ENCODE measurements at regions not wholly inside any gene's neighbourhood (a gene's known extent, or its start where the extent isn't known, plus 50 kb on each side); places are given as distances from the start of the nearest gene placed in this dataset. TPM values are rescaled to one million over a fixed set of nuclear protein-coding genes. Genes with fewer than 3 reads are reported as not detected.

- DNase-seq (ENCODE audit: low read depth), result no peak
These were observed 76.0 kb upstream of the ZBTB40 start for GRCh38 chr1:22375601-22376000.

GRCh38 chr1:22376001-22376400 lies 75.7 kb upstream of the ZBTB40 start:
- no peak for DNase-seq (ENCODE audit: low read depth)

GRCh38 chr1:22376546-22376945 lies 75.1 kb upstream of the ZBTB40 start:
- no peak for DNase-seq (ENCODE audit: low read depth)

GRCh38 chr1:22376976-22377375 lies 74.7 kb upstream of the ZBTB40 start:
- no peak for DNase-seq (ENCODE audit: low read depth)

- no peak for DNase-seq (ENCODE audit: low read depth)
These were observed 72.1 kb upstream of the ZBTB40 start for GRCh38 chr1:22379566-22379965.

GRCh38 chr1:22380024-22380785 lies 71.4 kb upstream of the ZBTB40 start:
- DNase-seq (ENCODE audit: low read depth), result peak; percentile 56

GRCh38 chr1:22383526-22384294 lies 67.9 kb upstream of the ZBTB40 start:
- DNase-seq (ENCODE audit: low read depth), result no peak

- DNase-seq (ENCODE audit: low read depth), result no peak
These were observed 66.1 kb upstream of the ZBTB40 start for GRCh38 chr1:22385537-22385936.

- DNase-seq (ENCODE audit: low read depth), result no peak
These were observed 64.9 kb upstream of the ZBTB40 start for GRCh38 chr1:22386774-22387173.

- no peak for DNase-seq (ENCODE audit: low read depth)
These were observed 63.6 kb upstream of the ZBTB40 start for GRCh38 chr1:22387919-22388580.

- no peak for DNase-seq (ENCODE audit: low read depth)
These were observed 62.8 kb upstream of the ZBTB40 start for GRCh38 chr1:22388671-22389450.

GRCh38 chr1:22393587-22393986 lies 58.1 kb upstream of the ZBTB40 start:
- DNase-seq (ENCODE audit: low read depth), result no peak

- peak; percentile 54 for DNase-seq (ENCODE audit: low read depth)
These were observed 52.8 kb upstream of the ZBTB40 start for GRCh38 chr1:22398656-22399420.

GRCh38 chr1:22399421-22400091 lies 52.1 kb upstream of the ZBTB40 start:
- no peak for DNase-seq (ENCODE audit: low read depth)

Small RNAs in the stretch of these regions (small RNA-seq; reads per million reads assigned to genes)
- gene MIR4418, result not detected
